Keratinocyte (primary cell): ENCODE measurements at regions not wholly inside any gene's neighbourhood (a gene's known extent, or its start where the extent isn't known, plus 50 kb on each side); places are given as distances from the start of the nearest gene placed in this dataset.

ENCODE experiments used
- DNase-seq: peaks from one replicate; pipeline ENCODE4 v3.0.0-alpha.2; 2011; ENCODE audit warnings: low read depth, missing footprints, low spot score
- FAIRE-seq: peaks from 2 replicates; lab custom pipeline; 2011; peaks lifted over from hg19 to GRCh38; lab: Jason Lieb, UNC
- H2AFZ ChIP-seq: 2 replicates; pipeline ENCODE4 v1.6.0; 2012; ENCODE audit warnings: low read length, control low read depth, inconsistent platforms; ENCODE audit not compliant: control insufficient read depth
- H3K27ac ChIP-seq: 2 replicates; pipeline ENCODE4 v1.5.1; 2011; ENCODE audit warnings: low read length; ENCODE audit not compliant: control insufficient read depth, insufficient read depth
- H3K27me3 ChIP-seq: 3 replicates; pipeline ENCODE4 v1.6.0; 2011; ENCODE audit warnings: low read length; ENCODE audit not compliant: control insufficient read depth, insufficient read depth; ENCODE audit errors: extremely low read depth
- H3K36me3 ChIP-seq, 2 experiments: 2 replicates in 1 of 2; 3 replicates in 1 of 2; pipeline ENCODE4 v1.5.1; 2011; ENCODE audit warnings: low read length in 2 of 2, mild to moderate bottlenecking in 1 of 2; ENCODE audit not compliant: control insufficient read depth in 2 of 2, insufficient read depth in 2 of 2; ENCODE audit errors: extremely low read depth in 1 of 2
- H3K4me1 ChIP-seq: 3 replicates; pipeline ENCODE4 v1.5.1; 2011; ENCODE audit warnings: low read length; ENCODE audit not compliant: control insufficient read depth, insufficient read depth; ENCODE audit errors: extremely low read depth
- H3K4me2 ChIP-seq: 3 replicates; pipeline ENCODE4 v1.6.0; 2011; ENCODE audit warnings: low read depth, low read length; ENCODE audit not compliant: control insufficient read depth, insufficient read depth; ENCODE audit errors: extremely low read depth
- H3K4me3 ChIP-seq, 3 experiments: fragments of 200-600 bp in 1 of 3; sonication (generic) in 1 of 3; 2 replicates in 2 of 3; 3 replicates in 1 of 3; pipeline ENCODE4 v1.5.1; 2011 to 2016; ENCODE audit warnings: low read length in 3 of 3, mild to moderate bottlenecking in 3 of 3, control low read depth in 2 of 3, inconsistent platforms in 1 of 3, low read depth in 1 of 3, mixed read lengths in 1 of 3, mixed run types in 1 of 3, moderate library complexity in 1 of 3; ENCODE audit not compliant: control insufficient read depth in 2 of 3, insufficient read depth in 2 of 3; ENCODE audit errors: extremely low read depth in 1 of 3
- H3K79me2 ChIP-seq: 2 replicates; pipeline ENCODE4 v1.6.0; 2012; ENCODE audit warnings: low read length; ENCODE audit not compliant: control insufficient read depth, insufficient read depth
- H3K9ac ChIP-seq: 3 replicates; pipeline ENCODE4 v1.6.0; 2011; ENCODE audit warnings: low read length; ENCODE audit not compliant: control insufficient read depth, insufficient read depth; ENCODE audit errors: extremely low read depth
- H3K9me1 ChIP-seq: 3 replicates; pipeline ENCODE4 v1.6.0; 2011; ENCODE audit warnings: low read length; ENCODE audit not compliant: control insufficient read depth, insufficient read depth; ENCODE audit errors: extremely low read depth
- H3K9me3 ChIP-seq: 2 replicates; pipeline ENCODE4 v1.5.1; 2012; ENCODE audit warnings: low read depth, low read length; ENCODE audit not compliant: control insufficient read depth
- H4K20me1 ChIP-seq: 3 replicates; pipeline ENCODE4 v1.6.0; 2011; ENCODE audit warnings: low read length; ENCODE audit not compliant: control insufficient read depth, insufficient read depth; ENCODE audit errors: extremely low read depth
- EZH2 ChIP-seq: IDR thresholded peaks from one replicate; pipeline ENCODE4 v1.6.1; 2012; ENCODE audit warnings: inconsistent platforms, mild to moderate bottlenecking, low read length, moderate library complexity
- dilution Hi-C: fragments of 300-500 bp; cut with MboI; formaldehyde crosslinking; loops from one replicate; pipeline ENCODE4 v1.7.0; 2020; ENCODE audit warnings: low sequenced_read_pairs; ENCODE audit not compliant: extremely low pct_ligation_motif_present
- TF ChIP-seq, protein P1 (sequence below), 3 experiments: IDR thresholded peaks in 1 of 3; conservative IDR thresholded peaks in 1 of 3; optimal IDR thresholded peaks in 1 of 3; 2 replicates in 2 of 3; 3 replicates in 1 of 3; pipeline versions ENCODE3 to v1.5.1; 2011; ENCODE audit warnings: low read length in 3 of 3, mild to moderate bottlenecking in 3 of 3, moderate library complexity in 2 of 3, control low read depth in 1 of 3, inconsistent platforms in 1 of 3; ENCODE audit not compliant: insufficient read depth in 2 of 3; ENCODE audit errors: extremely low read depth in 1 of 3

DNA sequence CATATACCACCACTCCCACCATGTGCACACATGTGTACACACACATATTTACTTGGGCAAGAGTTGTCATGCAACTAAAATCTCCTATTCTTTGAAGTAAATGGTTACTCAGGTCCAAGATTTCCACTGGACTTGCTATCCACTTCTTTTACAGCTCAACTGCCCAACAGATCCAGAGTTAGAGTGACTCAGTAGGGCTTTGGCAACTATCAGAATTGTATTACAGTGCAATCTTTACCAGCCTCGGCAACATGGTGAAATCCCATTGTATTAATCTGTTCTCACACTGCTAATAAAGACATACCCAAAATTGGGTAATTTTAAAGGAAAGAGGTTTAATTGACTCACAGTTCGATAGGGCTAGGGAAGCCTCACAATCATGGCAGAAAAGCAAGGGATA, 51.9 kb upstream of the ABLIM1 start:
- Histone ChIP-seq H3K9ac (no peak overlapping the region), H3K36me3 (no peaks in the 10 kb centered on the region), H2AFZ (no peak overlapping the region), H3K27ac (no peak overlapping the region), H3K79me2 (no peaks in the 10 kb centered on the region), H3K4me1 (peaks cover 17% of the 10 kb centered on the region), H3K4me3 (no peak overlapping the region), H4K20me1 (no peaks in the 10 kb centered on the region), H3K4me2 (no peak overlapping the region), H3K27me3 (no peaks in the 10 kb centered on the region), H3K9me3 (no peaks in the 10 kb centered on the region), H3K9me1 (no peaks in the 10 kb centered on the region)
- no peak for DNase-seq
- dilution Hi-C loops: no loop called here
- TF ChIP-seq EZH2: no peak
- TF ChIP-seq, protein P1, sequence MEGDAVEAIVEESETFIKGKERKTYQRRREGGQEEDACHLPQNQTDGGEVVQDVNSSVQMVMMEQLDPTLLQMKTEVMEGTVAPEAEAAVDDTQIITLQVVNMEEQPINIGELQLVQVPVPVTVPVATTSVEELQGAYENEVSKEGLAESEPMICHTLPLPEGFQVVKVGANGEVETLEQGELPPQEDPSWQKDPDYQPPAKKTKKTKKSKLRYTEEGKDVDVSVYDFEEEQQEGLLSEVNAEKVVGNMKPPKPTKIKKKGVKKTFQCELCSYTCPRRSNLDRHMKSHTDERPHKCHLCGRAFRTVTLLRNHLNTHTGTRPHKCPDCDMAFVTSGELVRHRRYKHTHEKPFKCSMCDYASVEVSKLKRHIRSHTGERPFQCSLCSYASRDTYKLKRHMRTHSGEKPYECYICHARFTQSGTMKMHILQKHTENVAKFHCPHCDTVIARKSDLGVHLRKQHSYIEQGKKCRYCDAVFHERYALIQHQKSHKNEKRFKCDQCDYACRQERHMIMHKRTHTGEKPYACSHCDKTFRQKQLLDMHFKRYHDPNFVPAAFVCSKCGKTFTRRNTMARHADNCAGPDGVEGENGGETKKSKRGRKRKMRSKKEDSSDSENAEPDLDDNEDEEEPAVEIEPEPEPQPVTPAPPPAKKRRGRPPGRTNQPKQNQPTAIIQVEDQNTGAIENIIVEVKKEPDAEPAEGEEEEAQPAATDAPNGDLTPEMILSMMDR (optimal IDR thresholded peaks at IDR 0.05 in 1 of 3, IDR thresholded peaks at IDR 0.05 in 1 of 3, conservative IDR thresholded peaks at IDR 0.05 in 1 of 3; ENCODE audit: extremely low read depth in 1 of 3, insufficient read depth in 2 of 3, low read length in 3 of 3): no peak
- no peak for FAIRE-seq

DNA sequence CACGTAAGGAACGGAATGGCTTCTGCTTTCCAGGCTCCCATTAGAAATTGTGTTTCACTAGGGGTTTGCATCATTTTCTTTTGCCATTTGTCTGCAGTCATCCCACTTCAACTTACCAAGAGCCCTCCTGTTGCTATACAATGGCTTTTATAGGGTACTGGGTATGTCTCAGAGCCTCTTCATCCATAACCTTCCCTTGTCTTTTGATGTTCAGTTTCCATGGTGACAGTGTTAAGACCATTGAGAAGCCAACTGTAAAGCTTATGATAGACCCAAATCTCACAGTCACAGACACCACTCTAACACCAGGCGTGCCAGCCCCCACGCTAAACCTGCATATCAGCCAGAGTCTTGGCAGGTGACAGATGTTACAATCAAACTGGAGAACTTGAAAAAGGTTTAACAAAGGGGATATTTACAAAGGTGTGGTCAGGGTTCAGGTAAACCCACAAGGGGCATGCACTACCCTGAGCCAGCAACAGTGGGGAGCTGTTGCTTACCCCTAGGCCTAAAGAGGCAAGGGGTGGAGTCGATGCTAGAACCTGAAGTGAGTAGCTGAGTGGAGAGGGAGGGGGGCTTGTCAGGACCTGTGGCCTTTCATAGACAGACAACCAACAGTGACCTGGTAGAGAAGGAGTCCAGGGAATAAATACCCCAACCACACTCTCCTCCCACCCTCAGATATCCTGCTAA, 53.2 kb upstream of the ABLIM1 start:
- DNase-seq (no peak), FAIRE-seq (no peak)
- no peaks in the 10 kb centered on the region for H3K27me3 ChIP-seq
- no peaks in the 10 kb centered on the region for H3K36me3 ChIP-seq
- dilution Hi-C loops: no loop called here
- H2AFZ ChIP-seq: no peak overlapping the region
- no peaks in the 10 kb centered on the region for H3K79me2 ChIP-seq
- H3K4me1 ChIP-seq: peaks cover 17% of the 10 kb centered on the region
- H3K27ac ChIP-seq: no peak overlapping the region
- TF ChIP-seq, protein P1 (optimal IDR thresholded peaks at IDR 0.05 in 1 of 3, IDR thresholded peaks at IDR 0.05 in 1 of 3, conservative IDR thresholded peaks at IDR 0.05 in 1 of 3; ENCODE audit: extremely low read depth in 1 of 3, insufficient read depth in 2 of 3, low read length in 3 of 3): no peak
- no peak for TF ChIP-seq EZH2
- no peaks in the 10 kb centered on the region for H4K20me1 ChIP-seq
- H3K9ac ChIP-seq: no peak overlapping the region
- no peak overlapping the region for H3K4me3 ChIP-seq
- H3K9me3 ChIP-seq: no peaks in the 10 kb centered on the region
- H3K9me1 ChIP-seq: no peaks in the 10 kb centered on the region
- H3K4me2 ChIP-seq: no peak overlapping the region
